HFFc6 (cell line): ENCODE measurements at regions not wholly inside any gene's neighbourhood (a gene's known extent, or its start where the extent isn't known, plus 50 kb on each side); places are given as distances from the start of the nearest gene placed in this dataset.

ENCODE experiments used
- DNase-seq: peaks from one replicate; pipeline ENCODE4 v3.0.0-alpha.2; 2018
- H3K27ac Mint-ChIP-seq: 2 replicates; pipeline ENCODE4 v1.8.0; 2020; ENCODE audit warnings: mild to moderate bottlenecking, mixed read lengths
- H3K27me3 Mint-ChIP-seq: 2 replicates; pipeline ENCODE4 v1.8.0; 2021; ENCODE audit warnings: mild to moderate bottlenecking, moderate library complexity, mixed read lengths; ENCODE audit not compliant: insufficient read depth
- H3K36me3 Mint-ChIP-seq: 2 replicates; pipeline ENCODE4 v1.8.0; 2021; ENCODE audit warnings: low read depth, mixed read lengths
- H3K4me1 Mint-ChIP-seq: 2 replicates; pipeline ENCODE4 v1.8.0; 2020; ENCODE audit warnings: low read depth, mixed read lengths
- H3K4me3 Mint-ChIP-seq: 2 replicates; pipeline ENCODE4 v1.8.0; 2020; ENCODE audit warnings: mild to moderate bottlenecking, moderate library complexity, mixed read lengths
- H3K9me3 Mint-ChIP-seq: 2 replicates; pipeline ENCODE4 v1.8.0; 2020; ENCODE audit warnings: mild to moderate bottlenecking, mixed read lengths
- TF ChIP-seq, protein P1 (sequence below): fragments of 200-600 bp; sonication (generic); IDR thresholded peaks from 2 replicates; pipeline ENCODE4 v1.5.0; 2021; ENCODE audit warnings: antibody characterized with exemption, mild to moderate bottlenecking

DNA sequence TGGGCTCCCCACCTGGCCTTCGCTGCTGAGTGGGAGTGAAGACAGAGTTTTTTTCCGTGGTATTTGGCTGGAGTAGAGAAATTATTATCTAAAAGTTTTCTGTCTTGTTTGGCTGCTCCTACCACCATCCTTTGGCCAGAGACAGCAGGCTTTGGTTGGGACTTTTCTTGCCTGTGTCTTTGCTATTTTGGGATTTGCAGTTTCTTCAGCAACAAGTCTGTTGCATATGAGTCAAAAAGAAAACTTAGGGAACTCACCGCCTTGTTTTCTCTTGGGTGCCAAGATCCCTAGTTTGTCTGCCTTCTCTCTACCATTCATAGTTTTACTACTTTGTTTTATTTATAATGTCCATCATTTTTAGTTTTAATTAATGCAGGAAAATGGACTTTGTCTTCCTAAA lies 683.8 kb downstream of the DOK5 start:
- H3K4me1 Mint-ChIP-seq: no peaks in the 10 kb centered on the region
- no peaks in the 10 kb centered on the region for H3K27me3 Mint-ChIP-seq
- no peaks in the 10 kb centered on the region for H3K36me3 Mint-ChIP-seq
- TF ChIP-seq, protein P1, sequence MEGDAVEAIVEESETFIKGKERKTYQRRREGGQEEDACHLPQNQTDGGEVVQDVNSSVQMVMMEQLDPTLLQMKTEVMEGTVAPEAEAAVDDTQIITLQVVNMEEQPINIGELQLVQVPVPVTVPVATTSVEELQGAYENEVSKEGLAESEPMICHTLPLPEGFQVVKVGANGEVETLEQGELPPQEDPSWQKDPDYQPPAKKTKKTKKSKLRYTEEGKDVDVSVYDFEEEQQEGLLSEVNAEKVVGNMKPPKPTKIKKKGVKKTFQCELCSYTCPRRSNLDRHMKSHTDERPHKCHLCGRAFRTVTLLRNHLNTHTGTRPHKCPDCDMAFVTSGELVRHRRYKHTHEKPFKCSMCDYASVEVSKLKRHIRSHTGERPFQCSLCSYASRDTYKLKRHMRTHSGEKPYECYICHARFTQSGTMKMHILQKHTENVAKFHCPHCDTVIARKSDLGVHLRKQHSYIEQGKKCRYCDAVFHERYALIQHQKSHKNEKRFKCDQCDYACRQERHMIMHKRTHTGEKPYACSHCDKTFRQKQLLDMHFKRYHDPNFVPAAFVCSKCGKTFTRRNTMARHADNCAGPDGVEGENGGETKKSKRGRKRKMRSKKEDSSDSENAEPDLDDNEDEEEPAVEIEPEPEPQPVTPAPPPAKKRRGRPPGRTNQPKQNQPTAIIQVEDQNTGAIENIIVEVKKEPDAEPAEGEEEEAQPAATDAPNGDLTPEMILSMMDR: no peak
- H3K27ac Mint-ChIP-seq: no peak overlapping the region
- H3K4me3 Mint-ChIP-seq: no peak overlapping the region
- H3K9me3 Mint-ChIP-seq: peaks cover 56% of the 10 kb centered on the region
- no peak for DNase-seq

DNA sequence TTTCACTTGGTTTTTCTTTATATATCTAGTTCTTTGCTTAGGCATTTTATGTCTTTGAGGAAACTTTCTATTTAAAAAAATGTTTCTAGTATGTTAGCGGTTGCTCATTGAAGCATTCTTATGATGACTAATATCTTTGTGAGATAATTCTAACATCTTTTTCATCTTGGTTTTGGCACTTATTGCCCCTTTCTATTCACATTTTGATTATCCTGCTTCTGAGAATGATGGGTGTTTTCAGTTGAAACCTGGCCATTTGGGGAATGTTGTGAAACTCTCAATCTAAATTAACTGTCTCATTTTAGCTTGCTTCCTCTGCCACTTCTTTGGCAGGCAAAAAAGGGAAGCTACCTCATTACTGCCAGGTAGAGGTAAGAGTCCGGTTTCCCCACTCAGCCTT lies 683.1 kb downstream of the DOK5 start:
- TF ChIP-seq, protein P1: no peak
- DNase-seq: no peak
- Mint-ChIP-seq H3K4me3 (no peak overlapping the region), H3K4me1 (no peaks in the 10 kb centered on the region), H3K36me3 (no peaks in the 10 kb centered on the region), H3K9me3 (peaks cover 54% of the 10 kb centered on the region), H3K27ac (no peak overlapping the region), H3K27me3 (no peaks in the 10 kb centered on the region)

DNA sequence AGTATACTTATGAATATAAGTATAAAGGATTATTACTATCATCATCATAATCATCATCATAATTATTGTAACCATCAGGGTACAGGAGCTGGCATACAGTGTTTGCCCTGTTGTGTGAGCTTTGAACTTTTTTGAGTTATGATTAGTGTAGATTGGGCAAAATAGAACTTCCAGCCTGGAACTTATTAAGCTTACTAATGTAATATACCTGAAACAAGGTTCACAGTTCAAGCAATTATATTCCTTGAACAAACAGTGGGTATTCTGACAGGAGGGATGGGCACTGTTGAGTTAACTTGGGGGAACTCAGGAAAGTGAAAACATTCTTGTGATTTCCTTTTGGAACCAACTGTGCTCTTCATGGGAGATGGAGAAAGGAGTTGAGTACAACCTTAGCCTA lies 680.0 kb downstream of the DOK5 start:
- Mint-ChIP-seq H3K27me3 (no peaks in the 10 kb centered on the region), H3K4me1 (no peaks in the 10 kb centered on the region), H3K27ac (no peak overlapping the region), H3K9me3 (peaks cover 41% of the 10 kb centered on the region), H3K4me3 (no peak overlapping the region), H3K36me3 (no peaks in the 10 kb centered on the region)
- no peak for DNase-seq
- TF ChIP-seq, protein P1: no peak

DNA sequence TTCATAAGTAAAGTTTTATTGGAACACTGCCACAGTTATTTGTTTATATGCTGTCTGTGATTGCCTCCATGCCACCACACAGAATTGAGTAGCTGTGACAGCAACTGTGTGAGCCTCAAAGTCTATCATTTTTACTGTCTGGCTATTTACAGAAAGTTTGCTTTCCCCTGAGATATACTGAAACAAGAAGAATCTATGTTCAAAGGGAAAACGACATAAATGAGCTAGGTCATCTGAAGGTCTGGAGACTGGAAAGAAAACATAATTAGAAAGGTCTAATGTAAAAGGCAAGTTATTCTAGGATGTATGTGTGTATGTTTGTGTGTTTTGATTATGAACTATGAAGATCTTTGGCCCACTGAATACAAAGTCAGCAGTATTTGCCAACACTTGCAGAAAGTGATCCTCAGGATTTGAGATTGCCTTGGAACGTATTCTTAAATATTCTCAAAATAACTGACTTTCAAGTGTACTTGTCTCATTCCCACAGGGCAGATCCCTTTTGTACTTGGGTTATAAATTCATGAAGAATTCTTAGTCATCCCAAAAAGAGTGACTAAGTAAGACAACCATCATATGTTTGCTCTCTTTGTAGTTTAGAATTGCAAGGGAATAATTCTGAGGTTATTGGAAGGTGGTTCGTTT lies 677.7 kb downstream of the DOK5 start:
- no peaks in the 10 kb centered on the region for H3K4me1 Mint-ChIP-seq
- no peak overlapping the region for H3K4me3 Mint-ChIP-seq
- peaks cover 40% of the 10 kb centered on the region for H3K9me3 Mint-ChIP-seq
- no peaks in the 10 kb centered on the region for H3K36me3 Mint-ChIP-seq
- no peak for DNase-seq
- H3K27me3 Mint-ChIP-seq: no peaks in the 10 kb centered on the region
- H3K27ac Mint-ChIP-seq: no peak overlapping the region
- TF ChIP-seq, protein P1: no peak

DNA sequence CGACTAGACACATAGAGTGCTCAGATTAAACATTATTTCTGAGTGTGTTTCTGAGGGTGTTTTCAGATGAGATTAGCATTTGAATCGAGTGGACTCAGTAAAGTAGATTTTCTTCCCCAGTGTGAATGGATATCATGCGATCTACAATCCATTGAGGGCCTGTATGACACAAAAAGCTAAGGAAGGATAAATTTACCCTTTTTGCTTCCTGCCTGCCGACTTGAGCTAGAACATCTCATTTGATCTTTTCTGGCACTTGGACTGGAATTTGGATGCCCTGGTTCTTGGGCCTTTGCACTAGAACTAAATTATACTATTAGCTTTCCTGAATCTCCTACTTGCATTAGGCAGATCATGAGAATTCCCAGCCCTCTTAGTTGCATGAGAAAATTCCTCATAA lies 675.8 kb downstream of the DOK5 start:
- Mint-ChIP-seq H3K4me1 (no peaks in the 10 kb centered on the region), H3K27me3 (no peaks in the 10 kb centered on the region), H3K4me3 (no peak overlapping the region), H3K36me3 (no peaks in the 10 kb centered on the region), H3K9me3 (peaks cover 28% of the 10 kb centered on the region), H3K27ac (no peak overlapping the region)
- DNase-seq: no peak
- TF ChIP-seq, protein P1: no peak

DNA sequence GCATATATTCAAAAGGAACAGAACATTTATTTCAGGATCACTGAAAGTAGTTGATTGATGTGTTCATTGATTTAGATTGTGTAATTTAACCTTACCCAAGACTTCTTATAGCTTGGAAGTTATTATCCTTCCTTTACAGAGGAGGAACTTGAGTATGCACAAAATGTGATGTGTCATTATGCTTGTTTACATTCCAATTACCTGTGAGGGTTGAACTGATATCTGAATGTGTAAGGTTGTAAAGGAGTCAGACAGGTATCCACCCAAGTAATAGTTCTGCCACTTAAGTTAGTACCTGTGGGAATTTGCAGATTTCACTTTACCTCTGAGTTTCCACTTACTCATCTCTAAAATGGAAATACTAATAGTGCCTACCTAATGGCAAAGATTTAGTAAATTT lies 668.2 kb downstream of the DOK5 start:
- no peaks in the 10 kb centered on the region for H3K27me3 Mint-ChIP-seq
- H3K36me3 Mint-ChIP-seq: no peaks in the 10 kb centered on the region
- H3K9me3 Mint-ChIP-seq: peaks cover 17% of the 10 kb centered on the region
- no peak for DNase-seq
- H3K4me1 Mint-ChIP-seq: no peaks in the 10 kb centered on the region
- H3K4me3 Mint-ChIP-seq: no peak overlapping the region
- TF ChIP-seq, protein P1: no peak
- no peak overlapping the region for H3K27ac Mint-ChIP-seq
